Superior temporal gyrus (tissue), 1 donor: ENCODE measurements at regions not wholly inside any gene's neighbourhood (a gene's known extent, or its start where the extent isn't known, plus 50 kb on each side); places are given as distances from the start of the nearest gene placed in this dataset.
A peak's percentile ranks its signal among the peaks of the same experiment; 100 is the strongest.

ENCODE experiments used
- DNase-seq: peaks from one replicate; pipeline ENCODE4 v3.0.0-alpha.2; 2016; ENCODE audit errors: extremely low spot score

GRCh38 chrX:8319359-8319758 lies 145.3 kb upstream of the VCX3B start:
- DNase-seq = no peak

DNA sequence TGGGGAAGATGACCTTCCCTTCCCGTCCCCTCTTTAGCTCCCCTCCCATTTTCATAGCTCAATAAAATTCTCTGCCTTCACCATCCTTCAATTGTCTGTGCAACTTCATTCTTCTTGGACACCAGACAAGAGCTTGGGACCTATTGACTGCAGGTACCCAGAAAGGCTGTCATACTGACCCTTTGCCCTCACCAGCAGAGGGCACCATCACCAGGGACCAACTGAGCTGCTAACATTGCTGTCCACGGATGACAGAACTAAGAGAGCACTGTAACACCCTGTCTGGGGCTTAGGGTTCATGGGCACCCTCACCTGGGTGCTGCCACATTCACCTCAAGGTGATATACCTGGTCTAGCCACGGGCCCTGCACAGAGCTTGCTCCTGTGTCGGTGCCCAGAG lies 141.3 kb upstream of the VCX3B start:
- DNase-seq = no peak

- peak; percentile 13 for DNase-seq
Observed at GRCh38 chrX:8341814-8342590, 122.6 kb upstream of the VCX3B start.

GRCh38 chrX:8345473-8345872 lies 119.2 kb upstream of the VCX3B start:
- DNase-seq = no peak

DNA sequence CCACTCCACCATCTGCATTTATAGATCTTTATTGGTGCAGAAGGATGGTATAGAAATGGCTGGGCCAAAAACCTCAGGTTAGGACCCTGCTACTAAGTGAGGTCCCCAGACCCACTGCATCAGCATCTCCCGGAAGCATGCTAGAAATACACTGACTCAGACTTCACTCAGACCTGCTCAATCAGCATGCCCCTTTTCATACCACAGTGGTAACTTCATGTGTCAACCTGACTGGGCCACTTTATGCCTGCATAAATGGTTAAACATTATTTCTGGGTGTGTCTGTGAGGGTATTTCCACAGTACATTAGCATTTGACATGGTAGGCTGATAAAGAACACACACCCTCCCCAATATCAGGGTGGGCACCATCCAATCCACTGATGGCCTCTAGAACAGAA lies 118.6 kb upstream of the VCX3B start:
- DNase-seq = no peak

DNA sequence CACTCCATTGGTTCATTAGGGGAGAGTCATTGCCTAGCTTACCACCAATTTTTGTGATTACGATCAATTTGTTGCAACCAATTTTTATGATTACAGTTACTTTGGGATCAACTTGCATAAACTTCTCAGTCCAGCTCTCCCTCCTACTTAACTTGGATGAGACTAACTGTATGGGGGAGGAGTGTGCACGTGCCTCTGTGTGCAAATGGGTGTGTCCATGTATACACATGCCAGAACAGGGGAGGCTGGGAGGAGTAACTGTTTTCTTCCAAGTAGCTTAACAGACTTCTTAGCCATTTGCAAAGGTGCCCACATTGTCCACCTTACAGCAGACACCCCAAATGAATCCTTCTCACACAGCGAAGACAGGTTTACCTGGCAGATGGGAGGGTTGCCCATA lies 117.7 kb upstream of the VCX3B start:
- DNase-seq = no peak

DNA sequence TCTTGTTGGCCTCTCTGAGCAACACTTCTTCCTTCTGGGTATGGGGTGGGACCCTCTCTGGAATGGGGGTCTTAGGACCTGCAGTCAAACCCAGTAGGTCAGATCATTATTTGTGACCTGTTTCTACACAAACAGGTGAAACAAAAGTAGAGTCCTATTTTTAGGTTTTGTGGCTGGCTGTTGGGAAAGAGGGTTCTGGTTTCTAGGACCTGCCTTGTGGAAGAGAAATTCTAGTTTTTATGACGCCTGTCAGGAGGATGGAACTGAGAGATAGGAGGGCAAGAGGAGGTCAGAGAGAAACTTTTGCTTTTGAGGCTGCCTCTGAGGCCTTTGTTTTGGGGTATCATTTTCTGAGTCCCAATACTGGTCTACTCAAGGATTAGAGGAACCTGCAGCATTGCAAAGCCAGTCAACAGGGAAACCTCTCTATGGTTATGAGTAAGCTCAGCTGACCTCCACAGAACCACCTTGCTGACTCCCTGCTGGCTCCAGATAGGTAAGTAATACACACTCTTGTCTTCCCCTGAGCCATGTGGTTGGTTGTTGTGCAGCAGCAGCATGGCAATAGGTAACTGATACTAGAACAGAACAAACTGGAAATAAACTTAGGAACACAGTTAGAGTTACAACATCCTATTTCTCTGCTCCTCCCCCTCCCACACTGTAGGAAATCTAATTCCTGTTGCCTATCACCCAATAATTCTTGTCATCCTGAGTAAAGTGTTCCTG lies 114.7 kb upstream of the VCX3B start:
- DNase-seq = no peak

DNA sequence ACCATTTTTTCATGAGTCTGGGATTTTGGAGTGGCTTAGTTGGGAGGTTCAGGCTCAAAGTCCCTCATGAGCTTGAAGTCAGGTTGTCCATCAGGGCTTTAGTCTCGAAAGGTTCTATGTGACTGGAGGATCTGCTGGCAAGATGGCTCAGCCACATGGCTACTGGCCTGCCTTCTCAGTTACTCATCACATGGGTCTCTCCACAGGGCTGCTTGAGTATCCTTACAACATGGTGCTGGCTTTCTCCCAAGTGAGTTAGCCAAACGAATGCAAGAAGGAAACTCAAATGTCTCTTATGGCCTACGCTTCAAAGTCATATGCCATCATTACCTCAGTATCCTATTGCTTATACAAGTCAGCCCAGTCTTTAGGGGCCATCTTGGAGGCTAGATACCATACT lies 106.3 kb upstream of the VCX3B start:
- no peak for DNase-seq

DNA sequence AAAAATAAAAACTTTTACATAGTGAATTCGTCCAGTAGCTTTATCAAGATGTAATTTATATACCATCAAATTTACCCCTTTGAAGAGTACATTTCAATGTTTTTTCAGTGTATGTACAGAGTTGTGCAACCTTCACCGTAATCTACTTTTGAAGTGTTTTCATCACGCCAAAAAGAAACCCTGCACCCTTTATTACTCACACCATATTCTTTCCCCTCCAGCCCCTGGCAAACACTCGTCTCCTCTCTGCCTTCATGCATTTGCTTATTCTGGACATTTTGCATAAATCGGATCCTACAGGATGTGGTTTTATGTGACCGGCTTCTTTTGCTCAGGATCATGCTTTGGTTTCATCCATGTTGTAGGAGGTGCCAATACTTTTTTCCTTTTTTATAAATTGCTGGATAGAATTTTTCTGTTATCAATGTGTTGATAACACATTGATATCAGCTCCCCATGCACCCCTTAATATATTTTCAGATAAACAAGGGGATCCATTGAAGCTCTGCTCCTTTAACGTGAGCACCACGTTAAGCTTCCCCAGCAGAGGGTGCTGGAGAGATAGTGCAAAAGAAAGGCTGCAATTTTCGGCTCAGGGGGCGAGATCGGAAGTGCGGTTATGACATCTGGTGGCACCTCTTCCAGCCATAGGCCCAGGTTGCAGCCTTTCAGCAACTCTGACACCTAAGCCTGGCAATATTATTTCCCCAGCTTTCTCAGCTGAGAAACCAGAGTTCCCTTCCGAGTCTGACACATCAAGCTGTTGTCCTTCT lies 100.1 kb upstream of the VCX3B start:
- no peak for DNase-seq

- peak; percentile 14 for DNase-seq
Observed at GRCh38 chrX:8366481-8366880, 98.1 kb upstream of the VCX3B start.

- no peak for DNase-seq
Observed at GRCh38 chrX:8374041-8374825, 90.4 kb upstream of the VCX3B start.

- DNase-seq = no peak
Observed at GRCh38 chrX:8377041-8377440, 87.6 kb upstream of the VCX3B start.

- no peak for DNase-seq
Observed at GRCh38 chrX:8390771-8391170, 73.9 kb upstream of the VCX3B start.

DNA sequence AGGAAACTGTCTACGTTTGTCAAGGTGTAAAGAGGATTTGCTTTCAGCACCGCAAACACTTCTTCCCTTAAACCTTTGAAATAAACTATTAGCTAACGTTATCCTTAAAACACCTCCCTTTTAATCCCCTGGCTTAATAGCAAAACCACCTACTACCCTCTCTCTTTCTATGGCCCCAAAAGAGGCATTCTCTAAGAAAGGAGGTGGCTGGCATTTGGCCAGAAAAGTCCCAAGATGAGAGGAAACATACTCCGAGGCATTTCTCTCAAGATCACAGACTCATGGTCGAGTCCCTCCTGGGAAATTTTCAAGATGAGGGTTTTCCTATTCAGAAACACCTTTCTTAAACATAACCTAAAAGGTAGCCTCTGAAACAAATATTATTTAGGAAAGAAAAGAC lies 60.6 kb upstream of the VCX3B start:
- DNase-seq = no peak

DNA sequence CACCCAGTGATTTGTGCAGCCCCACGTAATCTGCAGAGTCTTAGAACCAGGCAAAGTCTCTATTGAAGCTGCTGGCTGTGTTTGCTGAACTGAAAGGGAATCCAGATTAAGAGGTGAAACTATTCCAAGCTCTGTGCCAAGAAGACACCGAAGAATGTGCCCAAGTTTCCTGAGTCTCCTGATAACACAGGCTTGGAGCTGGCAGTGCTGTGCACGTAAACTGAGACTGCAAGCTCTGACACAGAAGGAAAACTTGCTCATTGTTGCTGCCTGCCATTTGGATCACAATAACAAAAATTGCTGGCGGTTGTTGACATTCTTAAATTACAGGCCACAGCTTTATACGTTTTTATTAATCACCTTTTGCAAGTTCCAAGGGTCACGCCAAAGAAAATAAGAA lies 60.2 kb upstream of the VCX3B start:
- DNase-seq = no peak

GRCh38 chrX:8404926-8405325 lies 59.7 kb upstream of the VCX3B start:
- no peak for DNase-seq

DNA sequence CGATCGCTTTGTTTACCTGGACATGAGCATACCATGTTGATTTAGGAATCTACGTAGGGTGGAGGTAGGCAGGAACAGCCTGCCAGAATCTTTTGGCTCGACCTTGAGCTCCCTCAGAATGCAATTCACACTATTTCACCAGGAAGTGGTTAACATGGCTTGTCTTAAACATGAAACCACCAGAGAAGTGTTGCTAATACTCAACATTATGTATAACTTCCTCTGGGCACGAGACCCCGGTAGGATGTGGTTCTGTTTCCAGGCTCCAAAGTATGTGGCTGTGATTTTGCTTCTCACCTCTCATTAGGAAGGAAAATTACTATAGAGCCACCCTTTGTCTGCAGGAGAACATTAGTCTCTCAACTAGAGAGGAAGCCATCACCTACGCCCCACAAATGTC lies 59.0 kb upstream of the VCX3B start:
- DNase-seq = no peak

DNA sequence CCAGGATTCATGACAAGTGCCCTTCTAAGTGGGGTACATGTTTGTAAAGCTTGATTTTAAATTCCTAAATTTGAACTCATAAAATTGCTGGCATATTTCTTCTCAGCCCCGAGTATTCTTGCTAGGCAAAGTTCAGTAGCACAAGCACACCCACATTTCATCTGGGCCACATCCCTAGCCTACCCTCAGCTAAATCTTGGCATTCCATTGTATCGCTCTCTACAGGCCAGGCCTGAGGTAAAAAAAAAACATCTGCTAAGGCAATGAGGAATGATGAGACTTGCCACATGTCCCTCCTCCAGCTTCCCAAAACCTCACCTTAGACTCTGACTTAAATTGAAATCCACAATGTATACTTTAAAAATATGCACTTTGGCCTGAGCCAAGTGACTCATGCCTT lies 51.4 kb upstream of the VCX3B start:
- no peak for DNase-seq
